HFFc6 (cell line): ENCODE measurements at regions not wholly inside any gene's neighbourhood (a gene's known extent, or its start where the extent isn't known, plus 50 kb on each side); places are given as distances from the start of the nearest gene placed in this dataset.

Experiments
- DNase-seq: peaks from one replicate; pipeline ENCODE4 v3.0.0-alpha.2; 2018
- H3K27ac Mint-ChIP-seq: 2 replicates; pipeline ENCODE4 v1.8.0; 2020; ENCODE audit warnings: mild to moderate bottlenecking, mixed read lengths
- H3K27me3 Mint-ChIP-seq: 2 replicates; pipeline ENCODE4 v1.8.0; 2021; ENCODE audit warnings: mild to moderate bottlenecking, moderate library complexity, mixed read lengths; ENCODE audit not compliant: insufficient read depth
- H3K36me3 Mint-ChIP-seq: 2 replicates; pipeline ENCODE4 v1.8.0; 2021; ENCODE audit warnings: low read depth, mixed read lengths
- H3K4me1 Mint-ChIP-seq: 2 replicates; pipeline ENCODE4 v1.8.0; 2020; ENCODE audit warnings: low read depth, mixed read lengths
- H3K4me3 Mint-ChIP-seq: 2 replicates; pipeline ENCODE4 v1.8.0; 2020; ENCODE audit warnings: mild to moderate bottlenecking, moderate library complexity, mixed read lengths
- H3K9me3 Mint-ChIP-seq: 2 replicates; pipeline ENCODE4 v1.8.0; 2020; ENCODE audit warnings: mild to moderate bottlenecking, mixed read lengths
- CTCF ChIP-seq: fragments of 200-600 bp; sonication (generic); IDR thresholded peaks from 2 replicates; pipeline ENCODE4 v1.5.0; 2021; ENCODE audit warnings: antibody characterized with exemption, mild to moderate bottlenecking

DNA sequence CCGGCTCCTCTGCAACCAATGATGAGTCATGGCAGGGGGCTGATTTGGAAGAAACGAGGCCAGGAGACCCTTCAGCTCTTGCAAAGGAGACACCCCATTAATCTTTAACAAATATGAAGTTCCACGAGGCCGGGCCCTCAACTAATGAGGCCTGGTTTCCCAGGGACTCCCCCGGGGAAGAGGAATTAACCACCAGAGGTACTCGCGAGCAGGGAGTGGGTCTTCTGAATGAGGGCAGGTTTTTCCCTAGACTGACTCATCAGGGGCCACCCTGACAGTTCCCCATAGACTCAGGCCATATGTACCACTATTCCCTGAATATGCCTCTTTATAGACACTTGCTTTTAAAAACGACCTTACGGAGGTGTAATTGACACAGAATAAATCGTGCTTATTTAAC, 150.7 kb upstream of the LHX5 start:
- no peak overlapping the region for H3K27ac Mint-ChIP-seq
- no peaks in the 10 kb centered on the region for H3K4me1 Mint-ChIP-seq
- H3K4me3 Mint-ChIP-seq = no peak overlapping the region
- H3K27me3 Mint-ChIP-seq = peaks cover 13% of the 10 kb centered on the region
- H3K9me3 Mint-ChIP-seq = peaks cover 8% of the 10 kb centered on the region; the same call in 1 of the 2 replicates
- TF ChIP-seq CTCF = no peak
- H3K36me3 Mint-ChIP-seq = no peaks in the 10 kb centered on the region
- DNase-seq = no peak

- no peak for DNase-seq
- Mint-ChIP-seq H3K9me3 (peaks cover 1% of the 10 kb centered on the region; the same call in 1 of the 2 replicates), H3K4me3 (no peak overlapping the region), H3K27ac (no peak overlapping the region), H3K4me1 (no peaks in the 10 kb centered on the region), H3K36me3 (no peaks in the 10 kb centered on the region), H3K27me3 (peaks cover 14% of the 10 kb centered on the region)
- TF ChIP-seq CTCF = no peak
Observed at GRCh38 chr12:113620437-113620976, 148.8 kb upstream of the LHX5 start.

DNA sequence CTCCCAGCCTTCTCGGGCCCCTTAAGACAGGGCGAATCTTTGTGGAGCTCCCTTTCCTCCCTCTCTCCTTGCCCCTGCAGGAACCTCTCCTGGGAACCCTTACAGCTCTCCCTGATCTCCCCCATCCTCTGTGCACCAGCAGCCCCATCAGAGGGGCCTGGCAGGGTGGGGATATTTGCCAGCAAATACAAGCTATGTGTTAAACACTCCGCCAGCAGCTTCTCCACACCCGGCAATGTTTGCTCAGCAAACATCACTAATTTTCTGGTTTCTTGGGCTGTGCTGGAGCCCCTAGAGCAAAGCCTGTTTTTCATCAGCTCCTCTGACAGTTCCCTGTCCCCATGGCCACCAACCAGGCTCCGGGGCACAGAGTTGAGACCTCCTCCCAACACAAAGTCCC, 147.5 kb upstream of the LHX5 start:
- H3K9me3 Mint-ChIP-seq = no peaks in the 10 kb centered on the region
- H3K36me3 Mint-ChIP-seq = no peaks in the 10 kb centered on the region
- H3K4me3 Mint-ChIP-seq = no peak overlapping the region
- no peak overlapping the region for H3K27ac Mint-ChIP-seq
- no peak for TF ChIP-seq CTCF
- H3K27me3 Mint-ChIP-seq = peaks cover 19% of the 10 kb centered on the region
- no peak for DNase-seq
- no peaks in the 10 kb centered on the region for H3K4me1 Mint-ChIP-seq

- Mint-ChIP-seq H3K4me1 (no peaks in the 10 kb centered on the region), H3K27me3 (peaks cover 50% of the 10 kb centered on the region), H3K27ac (no peak overlapping the region), H3K4me3 (no peak overlapping the region), H3K36me3 (no peaks in the 10 kb centered on the region), H3K9me3 (no peaks in the 10 kb centered on the region)
- TF ChIP-seq CTCF = no peak
- DNase-seq = no peak
Observed at GRCh38 chr12:113613414-113613813, 141.7 kb upstream of the LHX5 start.

- no peak overlapping the region for H3K27ac Mint-ChIP-seq
- DNase-seq = no peak
- peaks cover 4% of the 10 kb centered on the region; the same call in 1 of the 2 replicates for H3K9me3 Mint-ChIP-seq
- H3K4me3 Mint-ChIP-seq = no peak overlapping the region
- peaks cover 48% of the 10 kb centered on the region for H3K27me3 Mint-ChIP-seq
- H3K36me3 Mint-ChIP-seq = no peaks in the 10 kb centered on the region
- TF ChIP-seq CTCF = no peak
- no peaks in the 10 kb centered on the region for H3K4me1 Mint-ChIP-seq
Observed at GRCh38 chr12:113612793-113613192, 141.1 kb upstream of the LHX5 start.
